K562 (cell line): ENCODE measurements at regions not wholly inside any gene's neighbourhood (a gene's known extent, or its start where the extent isn't known, plus 50 kb on each side); places are given as distances from the start of the nearest gene placed in this dataset.
A peak's percentile ranks its signal among the peaks of the same experiment; 100 is the strongest.

ENCODE experiments used
- ATAC-seq: fragments of 200-7000 bp; cut with Tn5 transposase; 3 replicates; pipeline ENCODE4 v1.9.1; 2020; ENCODE audit warnings: moderate library complexity
- BruUV-seq: library from RNA; stranded (reverse); fragments of 400-500 nt; replicated peaks from 2 replicates; lab custom pipeline; 2021; lab: Mats Ljungman, UMichigan
- CTCF ChIA-PET: fragments of 300-600 bp; formaldehyde crosslinking; extraction: SDS; loops from one replicate; lab custom pipeline; 2021; ENCODE audit warnings: low intra/inter-chr PET ratio; lab: Yijun Ruan, JAX
- POLR2A ChIA-PET: fragments of 300-600, 350-650 bp; sonication (Branson Sonifier 250); formaldehyde crosslinking; extraction: SDS; loops from one replicate; lab custom pipeline; 2021; ENCODE audit warnings: antibody characterized with exemption, inconsistent platforms; lab: Yijun Ruan, JAX
- DNase-seq, 4 experiments: peaks; one replicate each; pipeline versions ENCODE4 v3.0.0 to v3.0.0-alpha.2; 2011 to 2018; ENCODE audit warnings: low spot score in 3 of 4, mixed read lengths in 3 of 4; ENCODE audit errors: extremely low read depth in 1 of 4
- FAIRE-seq: peaks from 2 replicates; lab custom pipeline; 2011; peaks lifted over from hg19 to GRCh38; lab: Jason Lieb, UNC
- H2AFZ ChIP-seq: 2 replicates; pipeline ENCODE4 v1.6.0; 2011; ENCODE audit warnings: low read depth, low read length, control low read depth, inconsistent platforms
- H3K27ac ChIP-seq: fragments of 200-600 bp; 3 replicates; pipeline ENCODE4 v1.8.0; 2011; ENCODE audit warnings: low read depth, mild to moderate bottlenecking, control low read depth, inconsistent platforms, low read length, moderate library complexity, mixed read lengths; ENCODE audit errors: extremely low read depth
- H3K27me3 ChIP-seq, 2 experiments: fragments of 300-600 bp in 1 of 2; 2 replicates in 1 of 2; 3 replicates in 1 of 2; pipeline versions ENCODE4 v1.6.0 to v1.8.0; 2011; ENCODE audit warnings: inconsistent platforms in 2 of 2, low read length in 2 of 2, mild to moderate bottlenecking in 1 of 2, mixed read lengths in 1 of 2, moderate library complexity in 1 of 2; ENCODE audit not compliant: control insufficient read depth in 2 of 2, insufficient read depth in 2 of 2
- H3K36me3 ChIP-seq: fragments of 300-600 bp; 3 replicates; pipeline ENCODE4 v1.8.0; 2011; ENCODE audit warnings: mild to moderate bottlenecking, low read length, inconsistent platforms; ENCODE audit not compliant: control insufficient read depth, insufficient read depth
- H3K4me1 ChIP-seq, 2 experiments: fragments of 200-600 bp in 1 of 2; replicated peaks in 1 of 2; 2 replicates in 1 of 2; 3 replicates in 1 of 2; pipeline versions ENCODE4 v1.5.1 to v1.8.0; 2011; ENCODE audit warnings: inconsistent platforms in 2 of 2, low read length in 2 of 2, mild to moderate bottlenecking in 1 of 2, mixed read lengths in 1 of 2, moderate library complexity in 1 of 2; ENCODE audit not compliant: control insufficient read depth in 2 of 2, insufficient read depth in 2 of 2
- H3K4me2 ChIP-seq: 2 replicates; pipeline ENCODE4 v1.6.1; 2011; ENCODE audit warnings: low read length, control low read depth, inconsistent platforms, mixed read lengths; ENCODE audit not compliant: insufficient read depth
- H3K4me3 ChIP-seq: fragments of 200-600 bp; sonication (generic), shearing (Covaris generic); 2 replicates; pipeline ENCODE4 v1.5.1; 2016; ENCODE audit warnings: control low read depth, inconsistent platforms
- H3K79me2 ChIP-seq: fragments of 200-600 bp; 3 replicates; pipeline ENCODE4 v1.8.0; 2011; ENCODE audit warnings: low read length, inconsistent platforms; ENCODE audit not compliant: control insufficient read depth, insufficient read depth
- H3K9ac ChIP-seq, 2 experiments: 2 replicates each; pipeline versions ENCODE4 v1.6.0 to v1.6.1; 2011; ENCODE audit warnings: low read depth in 2 of 2, low read length in 2 of 2, control low read depth in 1 of 2, inconsistent platforms in 1 of 2, mild to moderate bottlenecking in 1 of 2, mixed read lengths in 1 of 2; ENCODE audit not compliant: insufficient read depth in 1 of 2
- H3K9me1 ChIP-seq: one replicate; pipeline ENCODE4 v1.6.0; 2011; ENCODE audit warnings: inconsistent platforms, mild to moderate bottlenecking, low read length, moderate library complexity; ENCODE audit not compliant: control insufficient read depth, insufficient read depth
- H3K9me3 ChIP-seq: replicated peaks from 2 replicates; pipeline ENCODE4 v1.5.1; 2011; ENCODE audit warnings: low read depth, low read length, inconsistent platforms; ENCODE audit not compliant: control insufficient read depth, insufficient read depth
- H4K20me1 ChIP-seq: replicated peaks from 2 replicates; pipeline ENCODE4 v1.6.1; 2011; ENCODE audit warnings: low read length, inconsistent platforms, mixed read lengths; ENCODE audit not compliant: control insufficient read depth, insufficient read depth
- ATF6 ChIP-seq: sonication (generic); formaldehyde crosslinking; IDR thresholded peaks from 2 replicates; pipeline ENCODE4 v1.4.0; 2020; ENCODE audit warnings: mild to moderate bottlenecking, missing genetic modification reagents
- CREB3 ChIP-seq: fragments of 450-650 bp; conservative IDR thresholded peaks from 2 replicates; pipeline ENCODE4 v1.6.1; 2016; ENCODE audit warnings: missing genetic modification characterization, low read depth, mild to moderate bottlenecking, missing compliant biosample characterization, moderate library complexity
- CTCFL ChIP-seq: IDR thresholded peaks from 2 replicates; pipeline ENCODE4 v1.6.1; 2011; ENCODE audit warnings: borderline replicate concordance, low read depth, mild to moderate bottlenecking, moderate library complexity, low read length; ENCODE audit not compliant: insufficient read depth, poor library complexity, severe bottlenecking
- ETV6 ChIP-seq, 3 experiments: fragments of 150-350 bp in 1 of 3; sonication (generic) in 1 of 3; formaldehyde crosslinking in 1 of 3; IDR thresholded peaks; 2 replicates each; pipeline versions ENCODE4 v1.6.1 to v1.8.0; 2014 to 2022; ENCODE audit warnings: borderline replicate concordance in 2 of 3, low read depth in 2 of 3, antibody characterized with exemption in 1 of 3, low read length in 1 of 3, mild to moderate bottlenecking in 1 of 3, missing genetic modification reagents in 1 of 3
- FUS ChIP-seq: fragments of 200-400 bp; formaldehyde crosslinking; optimal IDR thresholded peaks from 2 replicates; pipeline ENCODE3; 2017; ENCODE audit warnings: low read depth, low read length
- HDAC8 ChIP-seq: fragments of 450-650 bp; IDR thresholded peaks from 2 replicates; pipeline ENCODE4 v1.6.1; 2016; ENCODE audit warnings: mild to moderate bottlenecking, missing genetic modification characterization, moderate library complexity, missing compliant biosample characterization
- HEY1 ChIP-seq: fragments of 250-450 bp; sonication (Bioruptor Pico); IDR thresholded peaks from 2 replicates; pipeline ENCODE4 v1.5.0; 2020; ENCODE audit warnings: mild to moderate bottlenecking, moderate library complexity, borderline replicate concordance
- LEF1 ChIP-seq: fragments of 450-650 bp; IDR thresholded peaks from 2 replicates; pipeline ENCODE4 v1.6.1; 2016; ENCODE audit warnings: mild to moderate bottlenecking
- NUFIP1 ChIP-seq: fragments of 450-650 bp; IDR thresholded peaks from 2 replicates; pipeline ENCODE4 v1.6.1; 2018; ENCODE audit not compliant: partially characterized antibody
- PHF21A ChIP-seq: fragments of 450-650 bp; IDR thresholded peaks from 2 replicates; pipeline ENCODE4 v1.6.1; 2017; ENCODE audit warnings: low read depth, borderline replicate concordance
- PRPF4 ChIP-seq: fragments of 200-400 bp; formaldehyde crosslinking; IDR thresholded peaks from one replicate; pipeline ENCODE4 v1.6.1; 2017; ENCODE audit warnings: low read length, low read depth, mild to moderate bottlenecking; ENCODE audit not compliant: insufficient read depth, poor library complexity, severe bottlenecking
- RUNX1 ChIP-seq: sonication (generic); IDR thresholded peaks from 2 replicates; pipeline ENCODE4 v1.6.1; 2016; ENCODE audit warnings: antibody characterized with exemption, low read depth
- SMARCA5 ChIP-seq: fragments of 450-650 bp; IDR thresholded peaks from 2 replicates; pipeline ENCODE4 v1.6.1; 2016
- SNRNP70 ChIP-seq: fragments of 200-400 bp; formaldehyde crosslinking; optimal IDR thresholded peaks from 2 replicates; pipeline ENCODE3; 2017; ENCODE audit warnings: low read depth, low read length
- ZNF57 ChIP-seq: fragments of 450-650 bp; formaldehyde crosslinking; IDR thresholded peaks from 2 replicates; pipeline ENCODE4 v1.4.0; 2020; ENCODE audit warnings: mild to moderate bottlenecking, moderate library complexity
- ZNF77 ChIP-seq: fragments of 250-450 bp; sonication (Bioruptor Pico); IDR thresholded peaks from 2 replicates; pipeline ENCODE4 v1.5.0; 2020
- WGBS: fragments of 100-300 bp; shearing (Covaris generic); methylation state at CpG from one replicate; pipeline ENCODE4 v1.1.6; 2016; ENCODE audit warnings: low coverage, mixed read lengths; ENCODE audit not compliant: insufficient coverage; ENCODE audit errors: missing lambda C conversion rate; 5-methylcytosine and 5-hydroxymethylcytosine counted together
- in situ Hi-C: fragments of 300-500 bp; cut with MboI; formaldehyde crosslinking; loops from 4 replicates; pipeline ENCODE4 v1.15.0; 2018; ENCODE audit warnings: inconsistent platforms, mixed read lengths
- intact Hi-C: fragments of 100-400 bp; cut with micrococcal nuclease; formaldehyde crosslinking; loops from 2 replicates; pipeline ENCODE4 v1.14.2; 2022

- H3K27ac ChIP-seq = peak overlapping the region; percentile 22; the same call in 1 of the 3 replicates
- ChIA-PET CTCF (no interaction called here), POLR2A (no interaction called here)
- intact Hi-C loops = no loop called here
- no TSS peak for BruUV-seq
- no peaks in the 10 kb centered on the region for H3K36me3 ChIP-seq
- H3K9ac ChIP-seq = no peak overlapping the region
- in situ Hi-C loops = no loop called here
- H3K4me2 ChIP-seq = no peak overlapping the region
- H4K20me1 ChIP-seq = no peaks in the 10 kb centered on the region
- no peak overlapping the region for H3K4me3 ChIP-seq
- no peak for TF ChIP-seq LEF1
- TF ChIP-seq ZNF57 (CRISPR knock-in tag) = no peak
- TF ChIP-seq SNRNP70 = no peak
- TF ChIP-seq ETV6 (IDR thresholded peaks at IDR 0.05; ENCODE audit: borderline replicate concordance in 1 of 2, low read depth in 2 of 2, low read length in 1 of 2) = no peak
- no peak for TF ChIP-seq ETV6 (CRISPR knock-in tag; IDR thresholded peaks at IDR 0.05; ENCODE audit: borderline replicate concordance)
- TF ChIP-seq NUFIP1 = no peak
- no peak for TF ChIP-seq RUNX1
- no peak for TF ChIP-seq CTCFL
- no peak for TF ChIP-seq PHF21A
- TF ChIP-seq SMARCA5 = no peak
- no peak for TF ChIP-seq ATF6 (CRISPR knock-in tag)
- no peak for TF ChIP-seq CREB3
- TF ChIP-seq ZNF77 (CRISPR knock-in tag) = no peak
- no peak for TF ChIP-seq HEY1 (CRISPR knock-in tag)
- TF ChIP-seq FUS = no peak
- no peak for TF ChIP-seq HDAC8 (tag)
- no peak for TF ChIP-seq PRPF4
- no peaks in the 10 kb centered on the region for H3K9me3 ChIP-seq
- no peaks in the 10 kb centered on the region for H3K9me1 ChIP-seq
- H2AFZ ChIP-seq = peak overlapping the region; percentile 24; the same call in 1 of the 2 replicates
- H3K27me3 ChIP-seq = no peaks in the 10 kb centered on the region
- ATAC-seq = no peak
- no peak for DNase-seq
- H3K79me2 ChIP-seq = no peaks in the 10 kb centered on the region
- peaks cover 0 to 11% of the 10 kb centered on the region in 2 experiments; a peak in 2 of 5 replicates for H3K4me1 ChIP-seq
- no peak for FAIRE-seq
- WGBS = 0% methylated on average over 3 of the region's 3 CpGs
Observed at GRCh38 chr10:89091496-89091895, 100.9 kb downstream of the FAS start.
